ENCODE measurements at regions not wholly inside any gene's neighbourhood (a gene's known extent, or its start where the extent isn't known, plus 50 kb on each side); places are given as distances from the start of the nearest gene placed in this dataset.

GRCh38 chr5:125826214-125826613 lies 597.0 kb upstream of the GRAMD2B start:
- intact Hi-C loops (cut with micrococcal nuclease) = no loop called here
- H3K27ac ChIP-seq (ENCODE audit: low read length) = no peak overlapping the region
- H3K4me1 Mint-ChIP-seq = no peaks in the 10 kb centered on the region

GRCh38 chr5:125829349-125829748 lies 593.9 kb upstream of the GRAMD2B start:
- Mint-ChIP-seq H3K4me1 (no peaks in the 10 kb centered on the region), H3K27ac (no peak overlapping the region), H3K9me3 (peaks cover 8 to 11% of the 10 kb centered on the region in 2 donors), H3K4me3 (no peak overlapping the region), H3K27me3 (ENCODE audit: low read depth in 2 of 2) (no peaks in the 10 kb centered on the region), H3K36me3 (no peaks in the 10 kb centered on the region)
- Histone ChIP-seq H3K27me3 (ENCODE audit: control insufficient read depth, insufficient read depth, low read length) (no peaks in the 10 kb centered on the region), H3K9me3 (ENCODE audit: control insufficient read depth, insufficient read depth, low read length) (no peaks in the 10 kb centered on the region), H3K4me1 (ENCODE audit: control insufficient read depth, insufficient read depth, low read length) (no peaks in the 10 kb centered on the region), H3K4me3 (ENCODE audit: low read length) (no peak overlapping the region), H3K36me3 (ENCODE audit: control insufficient read depth, insufficient read depth, low read length) (no peaks in the 10 kb centered on the region), H3K27ac (ENCODE audit: low read length) (no peak overlapping the region)
- TF ChIP-seq CTCF (IDR thresholded peaks at IDR 0.05) = no peak
- no peak for DNase-seq
- ATAC-seq = no peak
- WGBS (ENCODE audit: insufficient coverage) = 55% methylated on average over 4 of the region's 4 CpGs
- intact Hi-C loops (cut with micrococcal nuclease) = no loop called here

More at GRCh38 chr5:125826214-125826613, 597.0 kb upstream of the GRAMD2B start:
- Mint-ChIP-seq H3K9me3 (peaks cover 8 to 12% of the 10 kb centered on the region in 2 donors), H3K27me3 (ENCODE audit: low read depth in 2 of 2) (no peaks in the 10 kb centered on the region), H3K27ac (no peak overlapping the region), H3K36me3 (no peaks in the 10 kb centered on the region), H3K4me3 (no peak overlapping the region)
- no peaks in the 10 kb centered on the region for H3K36me3 ChIP-seq (ENCODE audit: control insufficient read depth, insufficient read depth, low read length)
- no peak for ATAC-seq
- no peaks in the 10 kb centered on the region for H3K9me3 ChIP-seq (ENCODE audit: control insufficient read depth, insufficient read depth, low read length)
- no peaks in the 10 kb centered on the region for H3K27me3 ChIP-seq (ENCODE audit: control insufficient read depth, insufficient read depth, low read length)
- no peak for TF ChIP-seq CTCF (IDR thresholded peaks at IDR 0.05)
- DNase-seq = no peak
- H3K4me1 ChIP-seq (ENCODE audit: control insufficient read depth, insufficient read depth, low read length) = no peaks in the 10 kb centered on the region
- no peak overlapping the region for H3K4me3 ChIP-seq (ENCODE audit: low read length)

GRCh38 chr5:125833398-125833797 lies 589.8 kb upstream of the GRAMD2B start:
- ATAC-seq (no peak), DNase-seq (no peak)
- no peaks in the 10 kb centered on the region for H3K27me3 Mint-ChIP-seq (ENCODE audit: low read depth in 2 of 2)
- Histone ChIP-seq H3K27me3 (ENCODE audit: control insufficient read depth, insufficient read depth, low read length) (no peaks in the 10 kb centered on the region), H3K36me3 (ENCODE audit: control insufficient read depth, insufficient read depth, low read length) (no peaks in the 10 kb centered on the region), H3K4me3 (ENCODE audit: low read length) (no peak overlapping the region), H3K9me3 (ENCODE audit: control insufficient read depth, insufficient read depth, low read length) (no peaks in the 10 kb centered on the region), H3K4me1 (ENCODE audit: control insufficient read depth, insufficient read depth, low read length) (no peaks in the 10 kb centered on the region), H3K27ac (ENCODE audit: low read length) (no peak overlapping the region)
- TF ChIP-seq CTCF (IDR thresholded peaks at IDR 0.05) = no peak
- H3K4me1 Mint-ChIP-seq = no peaks in the 10 kb centered on the region
- no peak overlapping the region for H3K27ac Mint-ChIP-seq
- intact Hi-C loops (cut with micrococcal nuclease) = no loop called here
- H3K36me3 Mint-ChIP-seq = no peaks in the 10 kb centered on the region
- H3K4me3 Mint-ChIP-seq = no peak overlapping the region
- peaks cover 0 to 7% of the 10 kb centered on the region in 2 donors for H3K9me3 Mint-ChIP-seq
- WGBS (ENCODE audit: insufficient coverage) = 56% methylated on average over 1 of the region's 2 CpGs

- no peak for TF ChIP-seq CTCF (IDR thresholded peaks at IDR 0.05)
- H3K9me3 ChIP-seq (ENCODE audit: control insufficient read depth, insufficient read depth, low read length) = no peaks in the 10 kb centered on the region
- no peaks in the 10 kb centered on the region for H3K27me3 Mint-ChIP-seq (ENCODE audit: low read depth in 2 of 2)
- H3K27ac ChIP-seq (ENCODE audit: low read length) = no peak overlapping the region
- no peak overlapping the region for H3K4me3 ChIP-seq (ENCODE audit: low read length)
- 85% methylated on average over 10 of the region's 10 CpGs for WGBS (ENCODE audit: insufficient coverage)
- no peak overlapping the region for H3K4me3 Mint-ChIP-seq
- no peaks in the 10 kb centered on the region for H3K4me1 Mint-ChIP-seq
- H3K4me1 ChIP-seq (ENCODE audit: control insufficient read depth, insufficient read depth, low read length) = no peaks in the 10 kb centered on the region
- DNase-seq (no peak), ATAC-seq (no peak)
- no peaks in the 10 kb centered on the region for H3K36me3 Mint-ChIP-seq
- intact Hi-C loops (cut with micrococcal nuclease) = no loop called here
- no peaks in the 10 kb centered on the region for H3K27me3 ChIP-seq (ENCODE audit: control insufficient read depth, insufficient read depth, low read length)
- H3K9me3 Mint-ChIP-seq = peaks cover 0 to 7% of the 10 kb centered on the region in 2 donors
- H3K27ac Mint-ChIP-seq = no peak overlapping the region
- H3K36me3 ChIP-seq (ENCODE audit: control insufficient read depth, insufficient read depth, low read length) = no peaks in the 10 kb centered on the region
These were observed 588.6 kb upstream of the GRAMD2B start for GRCh38 chr5:125834438-125835115.

Measured in natural killer cell (primary cell).